ENCODE measurements at regions not wholly inside any gene's neighbourhood (a gene's known extent, or its start where the extent isn't known, plus 50 kb on each side); places are given as distances from the start of the nearest gene placed in this dataset.
"Not testable (repeated sequence)": the region's sequence is repeated elsewhere in the genome, so short reads cannot be mapped to it uniquely, and the experiment has no call there.

DNA sequence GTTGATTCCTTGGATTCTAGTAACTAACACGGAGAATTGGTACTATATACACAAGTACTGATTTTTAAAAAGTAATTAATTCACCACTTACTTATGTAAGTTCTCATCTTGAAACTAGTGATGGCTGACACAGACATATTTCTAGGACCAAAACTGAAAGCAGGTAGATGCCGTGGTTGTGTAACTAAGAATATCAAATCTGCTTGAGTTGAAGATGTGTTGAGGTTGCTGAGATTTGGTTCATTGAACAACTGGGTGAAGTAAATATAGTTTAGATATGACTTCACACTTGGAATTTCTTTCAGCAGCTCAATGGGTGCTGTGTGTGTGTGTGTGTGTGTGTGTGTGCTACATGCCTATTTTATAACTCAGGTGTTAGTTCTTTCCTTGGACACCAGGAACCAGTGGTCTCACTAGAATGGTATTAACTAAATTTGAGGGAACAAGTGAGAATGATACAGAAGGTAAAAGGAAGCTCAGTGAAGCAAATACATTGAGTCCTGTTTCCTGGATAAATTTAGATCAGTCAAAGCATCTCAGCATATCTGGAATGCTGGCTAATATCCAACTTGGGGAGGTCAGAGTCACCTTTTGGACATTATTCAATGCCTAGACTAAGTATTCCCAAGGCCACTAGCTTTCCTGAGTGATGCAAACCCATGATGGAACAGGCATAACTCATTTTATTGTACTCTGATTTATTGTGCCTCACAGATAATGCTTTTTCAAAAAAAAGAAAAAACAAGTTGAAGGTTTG, 110.7 kb upstream of the ZEB2 start:
- TF ChIP-seq, protein P1, sequence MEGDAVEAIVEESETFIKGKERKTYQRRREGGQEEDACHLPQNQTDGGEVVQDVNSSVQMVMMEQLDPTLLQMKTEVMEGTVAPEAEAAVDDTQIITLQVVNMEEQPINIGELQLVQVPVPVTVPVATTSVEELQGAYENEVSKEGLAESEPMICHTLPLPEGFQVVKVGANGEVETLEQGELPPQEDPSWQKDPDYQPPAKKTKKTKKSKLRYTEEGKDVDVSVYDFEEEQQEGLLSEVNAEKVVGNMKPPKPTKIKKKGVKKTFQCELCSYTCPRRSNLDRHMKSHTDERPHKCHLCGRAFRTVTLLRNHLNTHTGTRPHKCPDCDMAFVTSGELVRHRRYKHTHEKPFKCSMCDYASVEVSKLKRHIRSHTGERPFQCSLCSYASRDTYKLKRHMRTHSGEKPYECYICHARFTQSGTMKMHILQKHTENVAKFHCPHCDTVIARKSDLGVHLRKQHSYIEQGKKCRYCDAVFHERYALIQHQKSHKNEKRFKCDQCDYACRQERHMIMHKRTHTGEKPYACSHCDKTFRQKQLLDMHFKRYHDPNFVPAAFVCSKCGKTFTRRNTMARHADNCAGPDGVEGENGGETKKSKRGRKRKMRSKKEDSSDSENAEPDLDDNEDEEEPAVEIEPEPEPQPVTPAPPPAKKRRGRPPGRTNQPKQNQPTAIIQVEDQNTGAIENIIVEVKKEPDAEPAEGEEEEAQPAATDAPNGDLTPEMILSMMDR (IDR thresholded peaks at IDR 0.05; ENCODE audit: unreplicated experiment in 3 of 3) = no peak
- no peak overlapping the region for H3K4me3 Mint-ChIP-seq
- peaks cover 28% of the 10 kb centered on the region for H3K9me3 Mint-ChIP-seq
- H3K4me1 Mint-ChIP-seq = no peaks in the 10 kb centered on the region
- peaks cover 6% of the 10 kb centered on the region for H3K36me3 Mint-ChIP-seq (ENCODE audit: low read depth)
- no peak overlapping the region for H3K27ac Mint-ChIP-seq
- peaks cover 3% of the 10 kb centered on the region for H3K27me3 Mint-ChIP-seq (ENCODE audit: low read depth)

DNA sequence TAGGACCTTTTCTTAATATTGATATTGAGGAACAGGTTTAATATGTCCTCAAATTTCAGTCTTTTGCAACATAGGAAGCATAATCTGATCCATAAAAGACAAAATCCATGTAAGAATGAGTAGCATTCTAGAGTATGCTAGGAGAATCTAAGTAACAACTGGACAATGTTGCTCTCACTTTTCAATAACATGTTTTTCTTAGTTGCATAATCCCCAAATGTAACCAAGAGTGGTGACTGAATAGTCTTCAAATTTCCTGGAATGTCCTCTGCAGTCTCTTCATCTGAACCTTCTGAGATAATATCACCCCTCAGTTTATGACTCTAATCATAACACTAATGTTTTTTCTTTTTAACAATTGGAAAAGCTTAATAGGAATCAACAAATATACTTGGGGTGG, 110.0 kb upstream of the ZEB2 start:
- TF ChIP-seq, protein P1 (IDR thresholded peaks at IDR 0.05; ENCODE audit: unreplicated experiment in 3 of 3) = no peak
- Mint-ChIP-seq H3K27me3 (ENCODE audit: low read depth) (peaks cover 3% of the 10 kb centered on the region), H3K36me3 (ENCODE audit: low read depth) (no peaks in the 10 kb centered on the region), H3K4me3 (no peak overlapping the region), H3K4me1 (peaks cover 3% of the 10 kb centered on the region), H3K9me3 (peaks cover 23% of the 10 kb centered on the region), H3K27ac (no peak overlapping the region)

DNA sequence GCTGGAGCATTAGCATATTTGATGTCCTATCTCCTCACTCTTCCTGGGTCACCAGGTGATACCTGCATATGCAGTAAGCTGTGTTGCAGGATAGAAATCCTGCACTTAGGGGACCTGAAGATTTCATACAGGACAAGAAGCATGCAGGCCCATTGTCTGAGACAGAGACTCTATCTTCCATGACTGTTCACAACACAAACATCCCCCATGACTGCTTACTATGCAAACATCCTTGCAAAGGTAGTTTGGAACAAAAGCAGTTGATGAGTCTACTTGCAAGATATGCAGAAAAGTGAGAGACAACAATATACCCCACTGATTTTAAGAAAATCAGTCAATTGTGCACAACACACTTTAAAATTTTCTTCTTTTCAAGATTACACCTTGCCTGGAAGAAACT, 108.6 kb upstream of the ZEB2 start:
- Mint-ChIP-seq H3K36me3 (ENCODE audit: low read depth) (no peaks in the 10 kb centered on the region), H3K27me3 (ENCODE audit: low read depth) (peaks cover 3% of the 10 kb centered on the region), H3K9me3 (peaks cover 14% of the 10 kb centered on the region), H3K27ac (no peak overlapping the region), H3K4me3 (no peak overlapping the region), H3K4me1 (peaks cover 4% of the 10 kb centered on the region)
- TF ChIP-seq, protein P1 (IDR thresholded peaks at IDR 0.05; ENCODE audit: unreplicated experiment in 3 of 3) = no peak

DNA sequence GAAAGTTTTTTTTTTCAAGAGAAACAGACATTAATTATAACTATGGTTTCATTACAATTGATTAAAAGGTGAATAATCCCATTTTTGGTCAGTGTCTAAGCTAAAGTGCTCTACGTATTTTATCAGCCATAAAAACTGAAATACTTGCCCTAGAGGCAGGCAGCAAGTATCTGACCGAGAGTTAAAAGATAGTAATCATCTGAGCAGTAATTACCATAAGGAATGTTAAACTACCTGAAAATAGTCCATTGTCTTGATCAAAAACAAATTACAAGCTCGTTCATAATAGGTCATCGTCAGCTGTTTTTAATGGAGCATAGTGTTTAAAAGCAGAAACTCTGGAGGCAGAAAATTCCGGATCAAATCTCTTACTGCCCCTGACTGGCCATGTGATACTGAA, 105.7 kb upstream of the ZEB2 start:
- TF ChIP-seq, protein P1 (IDR thresholded peaks at IDR 0.05; ENCODE audit: unreplicated experiment in 3 of 3) = no peak
- H3K27ac Mint-ChIP-seq = no peak overlapping the region
- peaks cover 3% of the 10 kb centered on the region for H3K27me3 Mint-ChIP-seq (ENCODE audit: low read depth)
- H3K36me3 Mint-ChIP-seq (ENCODE audit: low read depth) = peaks cover 7% of the 10 kb centered on the region
- H3K4me1 Mint-ChIP-seq = peaks cover 4% of the 10 kb centered on the region
- H3K9me3 Mint-ChIP-seq = peaks cover 20% of the 10 kb centered on the region
- H3K4me3 Mint-ChIP-seq = no peak overlapping the region

DNA sequence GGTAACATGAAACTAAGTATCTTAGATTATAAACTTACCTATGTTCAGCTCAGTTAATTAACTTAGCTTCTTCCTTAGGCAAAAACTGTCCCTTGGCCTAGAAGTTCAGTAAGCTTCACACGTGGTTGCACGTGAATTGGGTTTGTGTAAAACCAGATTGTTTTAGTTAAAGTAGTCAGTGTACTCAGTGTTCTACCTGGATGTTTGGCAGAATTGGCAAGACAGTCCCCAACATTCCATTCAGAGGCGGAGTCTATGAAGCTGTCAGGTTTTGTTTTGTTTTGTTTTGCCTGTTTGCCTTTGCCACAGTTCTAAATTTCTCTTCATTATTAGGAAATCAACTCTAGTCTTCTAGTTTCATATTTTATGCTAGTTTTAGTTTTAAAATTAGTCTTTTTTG, 105.3 kb upstream of the ZEB2 start:
- peaks cover 20% of the 10 kb centered on the region for H3K9me3 Mint-ChIP-seq
- H3K27me3 Mint-ChIP-seq (ENCODE audit: low read depth) = peaks cover 3% of the 10 kb centered on the region
- peaks cover 4% of the 10 kb centered on the region for H3K4me1 Mint-ChIP-seq
- H3K4me3 Mint-ChIP-seq = no peak overlapping the region
- H3K36me3 Mint-ChIP-seq (ENCODE audit: low read depth) = peaks cover 7% of the 10 kb centered on the region
- no peak overlapping the region for H3K27ac Mint-ChIP-seq
- TF ChIP-seq, protein P1 (IDR thresholded peaks at IDR 0.05; ENCODE audit: unreplicated experiment in 3 of 3) = no peak

DNA sequence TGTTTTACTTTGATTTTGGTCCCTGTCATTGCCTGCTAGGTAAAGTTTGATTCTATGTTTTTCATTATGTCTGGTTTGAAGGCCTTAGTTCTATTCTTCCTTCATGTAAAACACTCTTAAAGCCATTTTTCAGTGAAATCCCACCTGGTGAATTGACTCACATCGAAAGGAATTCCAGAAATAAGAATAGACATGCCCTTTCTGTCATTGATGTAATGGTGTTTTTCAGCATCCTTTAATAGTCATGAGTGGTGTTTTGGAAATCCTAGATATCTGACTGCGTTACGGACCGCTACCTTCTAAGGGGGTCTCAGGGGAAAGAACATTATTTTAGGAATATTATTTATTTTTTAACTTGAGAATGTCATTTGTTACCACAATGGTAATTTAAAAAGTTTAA, 104.5 kb upstream of the ZEB2 start:
- H3K36me3 Mint-ChIP-seq (ENCODE audit: low read depth) = peaks cover 7% of the 10 kb centered on the region
- H3K4me3 Mint-ChIP-seq = no peak overlapping the region
- peaks cover 4% of the 10 kb centered on the region for H3K4me1 Mint-ChIP-seq
- H3K27me3 Mint-ChIP-seq (ENCODE audit: low read depth) = peaks cover 3% of the 10 kb centered on the region
- H3K27ac Mint-ChIP-seq = no peak overlapping the region
- TF ChIP-seq, protein P1 (IDR thresholded peaks at IDR 0.05; ENCODE audit: unreplicated experiment in 3 of 3) = no peak
- peaks cover 20% of the 10 kb centered on the region for H3K9me3 Mint-ChIP-seq

DNA sequence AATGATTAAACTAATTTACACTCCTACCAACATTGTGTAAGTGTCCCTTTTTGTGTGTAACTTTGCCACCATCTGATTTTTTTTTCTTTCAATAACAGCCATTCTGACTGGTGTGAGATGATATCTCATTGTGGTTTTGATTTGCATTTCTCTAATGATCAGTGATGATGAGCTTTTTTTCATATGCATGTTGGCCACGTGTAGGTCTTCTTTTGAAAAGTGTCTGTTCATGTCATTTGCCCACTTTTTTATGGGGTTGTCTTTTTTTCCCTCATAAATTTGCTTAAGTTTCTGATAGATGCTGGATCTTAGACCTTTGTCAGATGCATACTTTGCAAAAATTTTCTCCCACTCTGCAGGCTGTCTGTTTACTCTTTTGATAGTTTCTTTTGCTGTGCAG, 102.5 kb upstream of the ZEB2 start:
- peaks cover 20% of the 10 kb centered on the region for H3K9me3 Mint-ChIP-seq
- not testable (repeated sequence) for H3K27me3 Mint-ChIP-seq (ENCODE audit: low read depth); H3K4me1 Mint-ChIP-seq; H3K27ac Mint-ChIP-seq; H3K36me3 Mint-ChIP-seq (ENCODE audit: low read depth); H3K4me3 Mint-ChIP-seq
